K562 (cell line): ENCODE measurements at regions not wholly inside any gene's neighbourhood (a gene's known extent, or its start where the extent isn't known, plus 50 kb on each side); places are given as distances from the start of the nearest gene placed in this dataset.

Experiments
- ATAC-seq: fragments of 200-7000 bp; cut with Tn5 transposase; 3 replicates; pipeline ENCODE4 v1.9.1; 2020; ENCODE audit warnings: moderate library complexity
- BruUV-seq: library from RNA; stranded (reverse); fragments of 400-500 nt; replicated peaks from 2 replicates; lab custom pipeline; 2021; lab: Mats Ljungman, UMichigan
- CTCF ChIA-PET: fragments of 300-600 bp; formaldehyde crosslinking; extraction: SDS; loops from one replicate; lab custom pipeline; 2021; ENCODE audit warnings: low intra/inter-chr PET ratio; lab: Yijun Ruan, JAX
- POLR2A ChIA-PET: fragments of 300-600, 350-650 bp; sonication (Branson Sonifier 250); formaldehyde crosslinking; extraction: SDS; loops from one replicate; lab custom pipeline; 2021; ENCODE audit warnings: antibody characterized with exemption, inconsistent platforms; lab: Yijun Ruan, JAX
- DNase-seq, 4 experiments: peaks; one replicate each; pipeline versions ENCODE4 v3.0.0 to v3.0.0-alpha.2; 2011 to 2018; ENCODE audit warnings: low spot score in 3 of 4, mixed read lengths in 3 of 4; ENCODE audit errors: extremely low read depth in 1 of 4
- FAIRE-seq: peaks from 2 replicates; lab custom pipeline; 2011; peaks lifted over from hg19 to GRCh38; lab: Jason Lieb, UNC
- H2AFZ ChIP-seq: 2 replicates; pipeline ENCODE4 v1.6.0; 2011; ENCODE audit warnings: low read depth, low read length, control low read depth, inconsistent platforms
- H3K27ac ChIP-seq: fragments of 200-600 bp; 3 replicates; pipeline ENCODE4 v1.8.0; 2011; ENCODE audit warnings: low read depth, mild to moderate bottlenecking, control low read depth, inconsistent platforms, low read length, moderate library complexity, mixed read lengths; ENCODE audit errors: extremely low read depth
- H3K27me3 ChIP-seq, 2 experiments: fragments of 300-600 bp in 1 of 2; 2 replicates in 1 of 2; 3 replicates in 1 of 2; pipeline versions ENCODE4 v1.6.0 to v1.8.0; 2011; ENCODE audit warnings: inconsistent platforms in 2 of 2, low read length in 2 of 2, mild to moderate bottlenecking in 1 of 2, mixed read lengths in 1 of 2, moderate library complexity in 1 of 2; ENCODE audit not compliant: control insufficient read depth in 2 of 2, insufficient read depth in 2 of 2
- H3K36me3 ChIP-seq: fragments of 300-600 bp; 3 replicates; pipeline ENCODE4 v1.8.0; 2011; ENCODE audit warnings: mild to moderate bottlenecking, low read length, inconsistent platforms; ENCODE audit not compliant: control insufficient read depth, insufficient read depth
- H3K4me1 ChIP-seq, 2 experiments: fragments of 200-600 bp in 1 of 2; replicated peaks in 1 of 2; 2 replicates in 1 of 2; 3 replicates in 1 of 2; pipeline versions ENCODE4 v1.5.1 to v1.8.0; 2011; ENCODE audit warnings: inconsistent platforms in 2 of 2, low read length in 2 of 2, mild to moderate bottlenecking in 1 of 2, mixed read lengths in 1 of 2, moderate library complexity in 1 of 2; ENCODE audit not compliant: control insufficient read depth in 2 of 2, insufficient read depth in 2 of 2
- H3K4me2 ChIP-seq: 2 replicates; pipeline ENCODE4 v1.6.1; 2011; ENCODE audit warnings: low read length, control low read depth, inconsistent platforms, mixed read lengths; ENCODE audit not compliant: insufficient read depth
- H3K4me3 ChIP-seq: fragments of 200-600 bp; sonication (generic), shearing (Covaris generic); 2 replicates; pipeline ENCODE4 v1.5.1; 2016; ENCODE audit warnings: control low read depth, inconsistent platforms
- H3K79me2 ChIP-seq: fragments of 200-600 bp; 3 replicates; pipeline ENCODE4 v1.8.0; 2011; ENCODE audit warnings: low read length, inconsistent platforms; ENCODE audit not compliant: control insufficient read depth, insufficient read depth
- H3K9ac ChIP-seq, 2 experiments: 2 replicates each; pipeline versions ENCODE4 v1.6.0 to v1.6.1; 2011; ENCODE audit warnings: low read depth in 2 of 2, low read length in 2 of 2, control low read depth in 1 of 2, inconsistent platforms in 1 of 2, mild to moderate bottlenecking in 1 of 2, mixed read lengths in 1 of 2; ENCODE audit not compliant: insufficient read depth in 1 of 2
- H3K9me1 ChIP-seq: one replicate; pipeline ENCODE4 v1.6.0; 2011; ENCODE audit warnings: inconsistent platforms, mild to moderate bottlenecking, low read length, moderate library complexity; ENCODE audit not compliant: control insufficient read depth, insufficient read depth
- H3K9me3 ChIP-seq: replicated peaks from 2 replicates; pipeline ENCODE4 v1.5.1; 2011; ENCODE audit warnings: low read depth, low read length, inconsistent platforms; ENCODE audit not compliant: control insufficient read depth, insufficient read depth
- H4K20me1 ChIP-seq: replicated peaks from 2 replicates; pipeline ENCODE4 v1.6.1; 2011; ENCODE audit warnings: low read length, inconsistent platforms, mixed read lengths; ENCODE audit not compliant: control insufficient read depth, insufficient read depth
- BRD4 ChIP-seq: fragments of 200-600 bp; sonication (generic); IDR thresholded peaks from 2 replicates; pipeline ENCODE4 v1.6.1; 2017; ENCODE audit warnings: inconsistent platforms
- C11orf30 ChIP-seq: fragments of 450-650 bp; IDR thresholded peaks from 2 replicates; pipeline ENCODE4 v1.6.1; 2016; ENCODE audit warnings: low read depth, mild to moderate bottlenecking
- CBFA2T2 ChIP-seq: fragments of 450-650 bp; conservative IDR thresholded peaks from 2 replicates; pipeline ENCODE4 v1.6.1; 2017; ENCODE audit warnings: mild to moderate bottlenecking
- FOXJ2 ChIP-seq: fragments of 200-800 bp; sonication (Bioruptor generic); IDR thresholded peaks from 2 replicates; pipeline ENCODE4 v1.6.1; 2016; ENCODE audit warnings: missing genetic modification characterization, missing compliant biosample characterization
- KDM2B ChIP-seq: fragments of 250-450 bp; sonication (Bioruptor Pico); IDR thresholded peaks from 2 replicates; pipeline ENCODE4 v1.8.0; 2021; ENCODE audit warnings: mild to moderate bottlenecking, moderate library complexity
- RB1 ChIP-seq: fragments of 450-650 bp; IDR thresholded peaks from 2 replicates; pipeline ENCODE4 v1.6.1; 2017; ENCODE audit warnings: low read depth, mild to moderate bottlenecking
- RBM25 ChIP-seq: fragments of 200-400 bp; formaldehyde crosslinking; IDR thresholded peaks from 2 replicates; pipeline ENCODE4 v1.6.1; 2018; ENCODE audit warnings: low read length, low read depth, moderate library complexity; ENCODE audit not compliant: severe bottlenecking
- SIRT6 ChIP-seq: IDR thresholded peaks from one replicate; pipeline ENCODE4 v1.6.1; 2012; ENCODE audit warnings: low read depth, mild to moderate bottlenecking, control low read depth, inconsistent platforms, low read length, moderate library complexity
- SP1 ChIP-seq: sonication (generic); formaldehyde crosslinking; IDR thresholded peaks from 2 replicates; pipeline ENCODE4 v1.8.1; 2022; ENCODE audit warnings: mild to moderate bottlenecking, missing genetic modification reagents
- YBX1 ChIP-seq: fragments of 450-650 bp; IDR thresholded peaks from 2 replicates; pipeline ENCODE4 v1.7.1; 2016; ENCODE audit warnings: mild to moderate bottlenecking
- ZNF140 ChIP-seq: fragments of 250-450 bp; sonication (Bioruptor Pico); IDR thresholded peaks from 2 replicates; pipeline ENCODE4 v1.8.0; 2021; ENCODE audit warnings: moderate library complexity, mild to moderate bottlenecking, inconsistent platforms
- ZNF551 ChIP-seq: fragments of 250-450 bp; sonication (Bioruptor Pico); IDR thresholded peaks from 2 replicates; pipeline ENCODE4 v1.5.0; 2021; ENCODE audit warnings: mild to moderate bottlenecking, moderate library complexity
- ZNF586 ChIP-seq: fragments of 450-650 bp; formaldehyde crosslinking; conservative IDR thresholded peaks from 2 replicates; pipeline ENCODE4 v1.4.0; 2020; ENCODE audit warnings: mild to moderate bottlenecking, moderate library complexity
- in situ Hi-C: fragments of 300-500 bp; cut with MboI; formaldehyde crosslinking; loops from 4 replicates; pipeline ENCODE4 v1.15.0; 2018; ENCODE audit warnings: inconsistent platforms, mixed read lengths
- intact Hi-C: fragments of 100-400 bp; cut with micrococcal nuclease; formaldehyde crosslinking; loops from 2 replicates; pipeline ENCODE4 v1.14.2; 2022
- TF ChIP-seq, protein P1 (sequence below): sonication (generic); formaldehyde crosslinking; IDR thresholded peaks from 2 replicates; pipeline ENCODE4 v1.8.0; 2022; ENCODE audit warnings: mild to moderate bottlenecking, missing genetic modification reagents, borderline replicate concordance
- TF ChIP-seq, protein P2 (sequence below), 2 experiments: fragments of 450-650 bp; conservative IDR thresholded peaks; 2 replicates each; pipeline ENCODE4 v1.6.1; 2017; ENCODE audit warnings: mild to moderate bottlenecking in 2 of 2, moderate library complexity in 2 of 2
- TF ChIP-seq, protein P3 (sequence below), 2 experiments: IDR thresholded peaks; 2 replicates each; pipeline ENCODE4 v1.6.1; 2011; ENCODE audit warnings: borderline replicate concordance in 1 of 2, control low read depth in 1 of 2, low read depth in 1 of 2, low read length in 1 of 2, mild to moderate bottlenecking in 1 of 2, mixed read lengths in 1 of 2, moderate library complexity in 1 of 2; ENCODE audit not compliant: insufficient read depth in 1 of 2, insufficient read length in 1 of 2, poor library complexity in 1 of 2, severe bottlenecking in 1 of 2; ENCODE audit errors: extremely low read depth in 1 of 2

- Histone ChIP-seq H3K79me2 (no peaks in the 10 kb centered on the region), H3K4me3 (no peak overlapping the region), H3K9me1 (no peaks in the 10 kb centered on the region), H3K27ac (no peak overlapping the region), H3K4me1 (no peaks in the 10 kb centered on the region), H3K27me3 (peaks cover 0 to 5% of the 10 kb centered on the region in 2 experiments; a peak in 1 of 5 replicates), H4K20me1 (0 out of 2 replicates have a peak, but pooled peaks cover 3% of the 10 kb centered on the region), H3K9me3 (no peaks in the 10 kb centered on the region), H3K4me2 (no peak overlapping the region), H2AFZ (no peak overlapping the region), H3K9ac (no peak overlapping the region), H3K36me3 (no peaks in the 10 kb centered on the region)
- no peak for DNase-seq
- no TSS peak for BruUV-seq
- intact Hi-C loops = no loop called here
- in situ Hi-C loops = no loop called here
- no peak for TF ChIP-seq YBX1
- no peak for TF ChIP-seq SP1 (CRISPR knock-in tag)
- TF ChIP-seq, protein P1, sequence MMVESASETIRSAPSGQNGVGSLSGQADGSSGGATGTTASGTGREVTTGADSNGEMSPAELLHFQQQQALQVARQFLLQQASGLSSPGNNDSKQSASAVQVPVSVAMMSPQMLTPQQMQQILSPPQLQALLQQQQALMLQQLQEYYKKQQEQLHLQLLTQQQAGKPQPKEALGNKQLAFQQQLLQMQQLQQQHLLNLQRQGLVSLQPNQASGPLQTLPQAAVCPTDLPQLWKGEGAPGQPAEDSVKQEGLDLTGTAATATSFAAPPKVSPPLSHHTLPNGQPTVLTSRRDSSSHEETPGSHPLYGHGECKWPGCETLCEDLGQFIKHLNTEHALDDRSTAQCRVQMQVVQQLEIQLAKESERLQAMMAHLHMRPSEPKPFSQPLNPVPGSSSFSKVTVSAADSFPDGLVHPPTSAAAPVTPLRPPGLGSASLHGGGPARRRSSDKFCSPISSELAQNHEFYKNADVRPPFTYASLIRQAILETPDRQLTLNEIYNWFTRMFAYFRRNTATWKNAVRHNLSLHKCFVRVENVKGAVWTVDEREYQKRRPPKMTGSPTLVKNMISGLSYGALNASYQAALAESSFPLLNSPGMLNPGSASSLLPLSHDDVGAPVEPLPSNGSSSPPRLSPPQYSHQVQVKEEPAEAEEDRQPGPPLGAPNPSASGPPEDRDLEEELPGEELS = no peak
- TF ChIP-seq, protein P2, sequence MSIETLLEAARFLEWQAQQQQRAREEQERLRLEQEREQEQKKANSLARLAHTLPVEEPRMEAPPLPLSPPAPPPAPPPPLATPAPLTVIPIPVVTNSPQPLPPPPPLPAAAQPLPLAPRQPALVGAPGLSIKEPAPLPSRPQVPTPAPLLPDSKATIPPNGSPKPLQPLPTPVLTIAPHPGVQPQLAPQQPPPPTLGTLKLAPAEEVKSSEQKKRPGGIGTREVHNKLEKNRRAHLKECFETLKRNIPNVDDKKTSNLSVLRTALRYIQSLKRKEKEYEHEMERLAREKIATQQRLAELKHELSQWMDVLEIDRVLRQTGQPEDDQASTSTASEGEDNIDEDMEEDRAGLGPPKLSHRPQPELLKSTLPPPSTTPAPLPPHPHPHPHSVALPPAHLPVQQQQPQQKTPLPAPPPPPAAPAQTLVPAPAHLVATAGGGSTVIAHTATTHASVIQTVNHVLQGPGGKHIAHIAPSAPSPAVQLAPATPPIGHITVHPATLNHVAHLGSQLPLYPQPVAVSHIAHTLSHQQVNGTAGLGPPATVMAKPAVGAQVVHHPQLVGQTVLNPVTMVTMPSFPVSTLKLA (conservative IDR thresholded peaks at IDR 0.05) = no peak
- no peak for TF ChIP-seq FOXJ2
- TF ChIP-seq ZNF586 (CRISPR knock-in tag) = no peak
- TF ChIP-seq KDM2B = no peak
- TF ChIP-seq C11orf30 = no peak
- TF ChIP-seq, protein P3, sequence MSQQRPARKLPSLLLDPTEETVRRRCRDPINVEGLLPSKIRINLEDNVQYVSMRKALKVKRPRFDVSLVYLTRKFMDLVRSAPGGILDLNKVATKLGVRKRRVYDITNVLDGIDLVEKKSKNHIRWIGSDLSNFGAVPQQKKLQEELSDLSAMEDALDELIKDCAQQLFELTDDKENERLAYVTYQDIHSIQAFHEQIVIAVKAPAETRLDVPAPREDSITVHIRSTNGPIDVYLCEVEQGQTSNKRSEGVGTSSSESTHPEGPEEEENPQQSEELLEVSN (IDR thresholded peaks at IDR 0.05; ENCODE audit: borderline replicate concordance in 1 of 2, extremely low read depth in 1 of 2, insufficient read depth in 1 of 2, insufficient read length in 1 of 2, low read depth in 1 of 2, low read length in 1 of 2, poor library complexity in 1 of 2, severe bottlenecking in 1 of 2) = no peak
- TF ChIP-seq ZNF140 (CRISPR knock-in tag) = no peak
- TF ChIP-seq SIRT6 = no peak
- TF ChIP-seq CBFA2T2 = no peak
- TF ChIP-seq RBM25 = no peak
- no peak for TF ChIP-seq RB1
- no peak for TF ChIP-seq ZNF551 (CRISPR knock-in tag)
- TF ChIP-seq BRD4 = no peak
- CTCF ChIA-PET = interaction anchor here (0.6 kb wide), 1 partner anchor 1749 kb away, joined by 3 read pairs; no protein-coding TSS in a partner anchor
- no peak for ATAC-seq
- no peak for FAIRE-seq
- POLR2A ChIA-PET = no interaction called here
Measured at GRCh38 chr16:50916040-50916439, 174.2 kb downstream of the CYLD start.
